H1 (cell line): ENCODE measurements at regions not wholly inside any gene's neighbourhood (a gene's known extent, or its start where the extent isn't known, plus 50 kb on each side); places are given as distances from the start of the nearest gene placed in this dataset.

Source experiments
- CTCF ChIA-PET: fragments of 300-600 bp; sonication (Branson Sonifier 250); formaldehyde crosslinking; loops from one replicate; lab custom pipeline; 2021; ENCODE audit not compliant: partially characterized antibody; lab: Charles Lee
- POLR2A ChIA-PET: fragments of 300-600 bp; sonication (Branson Sonifier 250); formaldehyde crosslinking; loops from one replicate; lab custom pipeline; 2021; ENCODE audit warnings: inconsistent platforms; ENCODE audit not compliant: partially characterized antibody; lab: Charles Lee
- DNase-seq, 2 experiments: peaks; one replicate each; pipeline versions ENCODE4 v3.0.0 to v3.0.0-alpha.2; 2010 to 2022; ENCODE audit warnings: low spot score in 2 of 2, low read depth in 1 of 2, mixed read lengths in 1 of 2
- FAIRE-seq: peaks from 2 replicates; lab custom pipeline; 2011; peaks lifted over from hg19 to GRCh38; lab: Jason Lieb, UNC
- H2AFZ ChIP-seq: 2 replicates; pipeline ENCODE4 v1.8.1; 2012; ENCODE audit warnings: low read length, inconsistent platforms
- H2AK5ac ChIP-seq: 2 replicates; pipeline ENCODE4 v1.6.1; 2013; ENCODE audit warnings: low read depth, low read length
- H2BK120ac ChIP-seq: replicated peaks from 2 replicates; pipeline ENCODE3; 2013; ENCODE audit warnings: low read depth, low read length, inconsistent platforms
- H2BK12ac ChIP-seq: 2 replicates; pipeline ENCODE4 v1.6.1; 2013; ENCODE audit warnings: low read depth, low read length
- H2BK15ac ChIP-seq: 2 replicates; pipeline ENCODE4 v1.6.1; 2013; ENCODE audit warnings: low read length
- H2BK20ac ChIP-seq: 2 replicates; pipeline ENCODE4 v1.6.1; 2013; ENCODE audit warnings: low read length
- H2BK5ac ChIP-seq: 2 replicates; pipeline ENCODE4 v1.6.1; 2013; ENCODE audit warnings: low read depth, low read length
- H3K14ac ChIP-seq: 2 replicates; pipeline ENCODE4 v1.6.1; 2013; ENCODE audit warnings: inconsistent platforms; ENCODE audit not compliant: insufficient read length
- H3K18ac ChIP-seq: 2 replicates; pipeline ENCODE4 v1.6.1; 2013; ENCODE audit warnings: low read length; ENCODE audit errors: extremely low read depth
- H3K23ac ChIP-seq: 2 replicates; pipeline ENCODE4 v1.6.1; 2013; ENCODE audit warnings: inconsistent platforms; ENCODE audit not compliant: insufficient read length
- H3K23me2 ChIP-seq: 2 replicates; pipeline ENCODE4 v1.6.1; 2013; ENCODE audit warnings: low read depth, low read length
- H3K27ac ChIP-seq: 2 replicates; pipeline ENCODE4 v1.6.1; 2011; ENCODE audit warnings: low read depth, low read length, inconsistent platforms
- H3K27me3 ChIP-seq, 4 experiments: replicated peaks in 1 of 4; 1 replicate in 1 of 4; 2 replicates in 3 of 4; pipeline versions ENCODE4 v1.6.1 to v1.8.1; 2011 to 2013; ENCODE audit warnings: low read length in 3 of 4, mild to moderate bottlenecking in 3 of 4, inconsistent platforms in 2 of 4, mixed read lengths in 2 of 4, moderate library complexity in 1 of 4; ENCODE audit not compliant: control insufficient read depth in 3 of 4, insufficient read depth in 3 of 4; ENCODE audit errors: extremely low read depth in 1 of 4
- H3K36me3 ChIP-seq, 4 experiments: 2 replicates each; pipeline versions ENCODE4 v1.6.1 to v1.8.1; 2011 to 2013; ENCODE audit warnings: mild to moderate bottlenecking in 4 of 4, low read length in 3 of 4, moderate library complexity in 2 of 4, control low read depth in 1 of 4, inconsistent platforms in 1 of 4; ENCODE audit not compliant: insufficient read depth in 4 of 4, control insufficient read depth in 2 of 4
- H3K4ac ChIP-seq: replicated peaks from 2 replicates; pipeline ENCODE3; 2013; ENCODE audit warnings: low read length, low read depth, mixed read lengths, inconsistent platforms; ENCODE audit not compliant: insufficient read length
- H3K4me1 ChIP-seq, 4 experiments: replicated peaks in 1 of 4; 1 replicate in 1 of 4; 2 replicates in 3 of 4; pipeline versions ENCODE4 v1.6.1 to v1.8.1; 2011 to 2013; ENCODE audit warnings: low read length in 3 of 4, inconsistent platforms in 2 of 4, mixed read lengths in 1 of 4; ENCODE audit not compliant: insufficient read depth in 4 of 4, control insufficient read depth in 3 of 4
- H3K4me2 ChIP-seq, 2 experiments: 2 replicates each; pipeline versions ENCODE4 v1.6.1 to v1.8.1; 2011 to 2013; ENCODE audit warnings: low read depth in 2 of 2, low read length in 2 of 2, control low read depth in 1 of 2, inconsistent platforms in 1 of 2, mild to moderate bottlenecking in 1 of 2; ENCODE audit not compliant: insufficient read depth in 1 of 2
- H3K4me3 ChIP-seq, 4 experiments: fragments of 200-600, 300-600 bp in 1 of 4; sonication (generic), shearing (Covaris generic), sonication (Bioruptor Twin) in 1 of 4; 2 replicates each; pipeline versions ENCODE4 v1.5.1 to v1.8.1; 2011 to 2016; ENCODE audit warnings: low read length in 4 of 4, low read depth in 3 of 4, control low read depth in 2 of 4, inconsistent platforms in 2 of 4, mild to moderate bottlenecking in 2 of 4, mixed read lengths in 1 of 4, moderate library complexity in 1 of 4; ENCODE audit not compliant: insufficient read depth in 2 of 4; ENCODE audit errors: extremely low read depth in 1 of 4
- H3K56ac ChIP-seq: replicated peaks from 2 replicates; pipeline ENCODE3; 2013; ENCODE audit warnings: low read depth, mild to moderate bottlenecking, mixed read lengths, low read length, inconsistent platforms; ENCODE audit not compliant: insufficient read length
- H3K79me1 ChIP-seq: 2 replicates; pipeline ENCODE4 v1.6.1; 2013; ENCODE audit warnings: low read depth, low read length, control low read depth
- H3K79me2 ChIP-seq, 2 experiments: 2 replicates each; pipeline versions ENCODE4 v1.6.1 to v1.8.1; 2012 to 2013; ENCODE audit warnings: low read length in 2 of 2, mild to moderate bottlenecking in 2 of 2, inconsistent platforms in 1 of 2; ENCODE audit not compliant: insufficient read depth in 2 of 2, control insufficient read depth in 1 of 2
- H3K9ac ChIP-seq, 4 experiments: replicated peaks in 1 of 4; 1 replicate in 1 of 4; 2 replicates in 3 of 4; pipeline versions ENCODE4 v1.6.1 to v1.8.1; 2011 to 2013; ENCODE audit warnings: low read depth in 3 of 4, low read length in 3 of 4, control low read depth in 2 of 4, mild to moderate bottlenecking in 2 of 4, moderate library complexity in 2 of 4, inconsistent platforms in 1 of 4; ENCODE audit errors: extremely low read depth in 1 of 4
- H3K9me3 ChIP-seq, 2 experiments: 2 replicates each; pipeline versions ENCODE4 v1.6.1 to v1.8.1; 2012 to 2013; ENCODE audit warnings: mild to moderate bottlenecking in 2 of 2, moderate library complexity in 2 of 2, control low read depth in 1 of 2, inconsistent platforms in 1 of 2, low read depth in 1 of 2, low read length in 1 of 2, mixed read lengths in 1 of 2; ENCODE audit not compliant: insufficient read depth in 2 of 2
- H4K20me1 ChIP-seq, 2 experiments: replicated peaks in 1 of 2; 2 replicates each; pipeline versions ENCODE3 to v1.8.1; 2011 to 2013; ENCODE audit warnings: inconsistent platforms in 2 of 2, low read length in 2 of 2, mild to moderate bottlenecking in 1 of 2; ENCODE audit not compliant: insufficient read depth in 2 of 2, control insufficient read depth in 1 of 2
- H4K5ac ChIP-seq: 2 replicates; pipeline ENCODE4 v1.6.1; 2013; ENCODE audit warnings: low read length, low read depth, mixed read lengths, inconsistent platforms; ENCODE audit not compliant: insufficient read length
- H4K8ac ChIP-seq: 2 replicates; pipeline ENCODE4 v1.8.0; 2013; ENCODE audit warnings: mild to moderate bottlenecking, moderate library complexity, low read length, inconsistent platforms; ENCODE audit not compliant: insufficient read depth; ENCODE audit errors: extremely low read depth
- H4K91ac ChIP-seq: replicated peaks from 2 replicates; pipeline ENCODE3; 2013; ENCODE audit warnings: low read length, mixed read lengths, inconsistent platforms; ENCODE audit not compliant: insufficient read length
- CBX5 ChIP-seq: fragments of 300-800, 300-1000 bp; sonication (generic); IDR thresholded peaks from 2 replicates; pipeline ENCODE4 v1.7.1; 2016; ENCODE audit warnings: antibody characterized with exemption, low read length, low read depth
- EGR1 ChIP-seq: IDR thresholded peaks from 2 replicates; pipeline ENCODE4 v1.6.1; 2011; ENCODE audit warnings: low read depth, low read length, borderline replicate concordance
- WGBS, 2 experiments: shearing (Covaris generic) in 1 of 2; methylation state at CpG; one replicate each; pipeline versions ENCODE4 v1.1.6 to v1.1.7; 2013 to 2015; ENCODE audit warnings: low lambda C conversion rate in 2 of 2, mixed read lengths in 2 of 2, inconsistent platforms in 1 of 2, low coverage in 1 of 2, missing lambda C conversion rate in 1 of 2; ENCODE audit not compliant: insufficient replicate concordance in 2 of 2, insufficient coverage in 1 of 2, insufficient read length in 1 of 2; ENCODE audit errors: extremely low coverage in 1 of 2, missing lambda C conversion rate in 1 of 2; 5-methylcytosine and 5-hydroxymethylcytosine counted together

DNA sequence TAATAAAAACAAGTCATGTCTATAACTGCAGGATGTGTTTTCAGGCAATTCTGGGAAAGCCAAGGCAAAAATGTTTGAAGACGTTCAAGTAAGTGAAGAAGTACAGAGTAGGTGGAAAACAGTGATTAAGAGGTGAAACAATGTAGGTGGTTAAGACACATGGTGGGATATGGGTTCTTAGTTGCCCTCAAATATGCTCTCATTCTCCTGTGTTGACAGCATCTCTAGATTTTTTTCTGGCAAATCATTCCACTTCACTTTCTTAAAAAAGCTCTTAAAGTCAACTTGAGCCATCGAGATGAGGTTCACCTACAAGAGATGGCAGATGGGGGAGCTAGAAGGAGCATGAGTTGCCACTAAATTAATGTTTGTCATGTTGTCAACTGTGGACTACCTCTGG is 1041.0 kb upstream of the CNTN5 start:
- Histone ChIP-seq H3K18ac (no peak overlapping the region), H3K4ac (no peak overlapping the region), H2BK12ac (no peak overlapping the region), H4K5ac (no peak overlapping the region), H3K79me2 (no peaks in the 10 kb centered on the region), H4K20me1 (no peaks in the 10 kb centered on the region), H3K79me1 (no peaks in the 10 kb centered on the region), H3K4me1 (no peaks in the 10 kb centered on the region), H3K9ac (no peak overlapping the region), H2AFZ (no peak overlapping the region), H2BK20ac (no peak overlapping the region), H3K56ac (no peak overlapping the region), H2BK5ac (no peak overlapping the region), H3K27ac (no peak overlapping the region), H3K23ac (no peak overlapping the region), H3K4me3 (no peak overlapping the region), H3K27me3 (no peaks in the 10 kb centered on the region), H3K14ac (no peak overlapping the region), H3K36me3 (no peaks in the 10 kb centered on the region), H3K4me2 (no peak overlapping the region), H2BK120ac (no peak overlapping the region), H2BK15ac (no peak overlapping the region), H4K91ac (no peak overlapping the region), H2AK5ac (no peak overlapping the region), H3K9me3 (no peaks in the 10 kb centered on the region), H4K8ac (no peak overlapping the region), H3K23me2 (no peaks in the 10 kb centered on the region)
- FAIRE-seq, result no peak
- TF ChIP-seq EGR1 (no peak), CBX5 (no peak)
- DNase-seq, result no peak
- ChIA-PET POLR2A (no interaction called here), CTCF (interaction anchor here (0.7 kb wide), 1 partner anchor 1615 kb away, joined by 3 read pairs; no protein-coding TSS in a partner anchor)
- 93% methylated on average over 2 of the region's 2 CpGs; no CpG with 5 or more reads in 1 of the 2 experiments for WGBS, 2 experiments
